HL-60 (cell line): ENCODE measurements at regions not wholly inside any gene's neighbourhood (a gene's known extent, or its start where the extent isn't known, plus 50 kb on each side); places are given as distances from the start of the nearest gene placed in this dataset.

Source experiments
- DNase-seq, 2 experiments: peaks; one replicate each; pipeline ENCODE4 v3.0.0-alpha.2; 2010 to 2020; ENCODE audit warnings: low read depth in 1 of 2, low spot score in 1 of 2
- H3K27ac ChIP-seq: fragments of 250-450 bp; sonication (Bioruptor Pico); replicated peaks from 2 replicates; pipeline ENCODE4 v1.5.1; 2020; ENCODE audit warnings: mild to moderate bottlenecking, moderate library complexity
- H3K27me3 ChIP-seq: fragments of 250-450 bp; sonication (Bioruptor Pico); 2 replicates; pipeline ENCODE4 v1.5.1; 2021; ENCODE audit warnings: mild to moderate bottlenecking, moderate library complexity; ENCODE audit not compliant: insufficient read depth, poor library complexity, severe bottlenecking
- H3K4me3 ChIP-seq: replicated peaks from 2 replicates; pipeline ENCODE4 v1.5.1; 2011; ENCODE audit warnings: mild to moderate bottlenecking, control low read depth, low read length; ENCODE audit not compliant: insufficient read depth
- GABPA ChIP-seq: IDR thresholded peaks from 2 replicates; pipeline ENCODE4 v1.6.1; 2012; ENCODE audit warnings: low read depth
- POLR2AphosphoS5 ChIP-seq: IDR thresholded peaks from 2 replicates; pipeline ENCODE4 v1.6.1; 2012; ENCODE audit warnings: low read depth
- SPI1 ChIP-seq: IDR thresholded peaks from 2 replicates; pipeline ENCODE4 v1.6.1; 2012; ENCODE audit warnings: low read depth, mild to moderate bottlenecking, borderline replicate concordance
- TF ChIP-seq, protein P1 (sequence below): IDR thresholded peaks from one replicate; pipeline ENCODE4 v1.5.1; 2011; ENCODE audit warnings: low read length, control low read depth, inconsistent platforms; ENCODE audit not compliant: insufficient read depth
- TF ChIP-seq, protein P2 (sequence below): IDR thresholded peaks from 2 replicates; pipeline ENCODE4 v1.6.1; 2012; ENCODE audit warnings: low read depth; ENCODE audit not compliant: insufficient replicate concordance

DNA sequence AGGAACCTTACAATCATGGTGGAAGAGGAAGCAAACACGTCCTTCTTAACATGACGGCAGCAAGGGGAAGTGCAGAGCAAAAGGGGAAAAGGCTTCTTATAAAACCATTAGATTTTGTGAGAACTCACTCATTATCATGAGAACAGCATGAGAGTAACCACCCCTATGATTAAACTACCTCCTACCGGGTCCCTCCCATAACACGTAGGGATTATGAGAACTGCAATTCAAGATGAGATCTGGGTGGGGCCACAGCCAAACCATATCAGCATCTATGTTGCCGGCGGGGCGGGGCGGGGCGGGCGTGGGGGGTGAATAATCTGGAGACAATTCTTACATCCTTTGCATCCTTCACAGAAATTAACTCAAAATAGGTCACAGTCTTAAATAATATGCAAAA, 58.8 kb upstream of the GFPT2 start:
- H3K4me3 ChIP-seq, result no peak overlapping the region
- no peak for TF ChIP-seq POLR2AphosphoS5
- TF ChIP-seq SPI1, result peak; percentile 42; the same call in 1 of the 2 replicates
- no peak overlapping the region for H3K27ac ChIP-seq
- DNase-seq, result no peak
- H3K27me3 ChIP-seq, result no peaks in the 10 kb centered on the region

DNA sequence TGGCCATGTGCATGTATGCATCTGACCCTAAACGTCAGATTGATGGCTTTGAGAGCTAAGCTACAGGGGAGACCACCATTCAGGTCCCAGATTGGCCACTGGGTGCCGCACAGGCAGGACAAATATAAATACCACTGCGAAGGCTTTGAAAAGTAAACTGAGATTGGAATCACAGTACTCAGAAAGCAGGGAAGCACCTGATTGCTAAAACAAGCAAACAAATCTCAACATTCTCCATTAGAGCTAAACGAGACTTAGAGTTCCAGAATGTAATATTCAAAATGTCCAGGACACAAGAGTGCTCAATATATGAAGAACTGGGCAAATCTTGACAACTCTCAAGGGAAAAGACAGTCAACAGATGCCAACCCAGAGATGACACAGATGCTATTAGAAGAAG, 61.0 kb upstream of the GFPT2 start:
- H3K4me3 ChIP-seq, result no peak overlapping the region
- DNase-seq, result no peak
- H3K27ac ChIP-seq, result no peak overlapping the region
- H3K27me3 ChIP-seq, result no peaks in the 10 kb centered on the region
- TF ChIP-seq, protein P1, sequence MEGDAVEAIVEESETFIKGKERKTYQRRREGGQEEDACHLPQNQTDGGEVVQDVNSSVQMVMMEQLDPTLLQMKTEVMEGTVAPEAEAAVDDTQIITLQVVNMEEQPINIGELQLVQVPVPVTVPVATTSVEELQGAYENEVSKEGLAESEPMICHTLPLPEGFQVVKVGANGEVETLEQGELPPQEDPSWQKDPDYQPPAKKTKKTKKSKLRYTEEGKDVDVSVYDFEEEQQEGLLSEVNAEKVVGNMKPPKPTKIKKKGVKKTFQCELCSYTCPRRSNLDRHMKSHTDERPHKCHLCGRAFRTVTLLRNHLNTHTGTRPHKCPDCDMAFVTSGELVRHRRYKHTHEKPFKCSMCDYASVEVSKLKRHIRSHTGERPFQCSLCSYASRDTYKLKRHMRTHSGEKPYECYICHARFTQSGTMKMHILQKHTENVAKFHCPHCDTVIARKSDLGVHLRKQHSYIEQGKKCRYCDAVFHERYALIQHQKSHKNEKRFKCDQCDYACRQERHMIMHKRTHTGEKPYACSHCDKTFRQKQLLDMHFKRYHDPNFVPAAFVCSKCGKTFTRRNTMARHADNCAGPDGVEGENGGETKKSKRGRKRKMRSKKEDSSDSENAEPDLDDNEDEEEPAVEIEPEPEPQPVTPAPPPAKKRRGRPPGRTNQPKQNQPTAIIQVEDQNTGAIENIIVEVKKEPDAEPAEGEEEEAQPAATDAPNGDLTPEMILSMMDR, result no peak
- TF ChIP-seq GABPA (no peak), SPI1 (no peak), POLR2AphosphoS5 (no peak)
- TF ChIP-seq, protein P2, sequence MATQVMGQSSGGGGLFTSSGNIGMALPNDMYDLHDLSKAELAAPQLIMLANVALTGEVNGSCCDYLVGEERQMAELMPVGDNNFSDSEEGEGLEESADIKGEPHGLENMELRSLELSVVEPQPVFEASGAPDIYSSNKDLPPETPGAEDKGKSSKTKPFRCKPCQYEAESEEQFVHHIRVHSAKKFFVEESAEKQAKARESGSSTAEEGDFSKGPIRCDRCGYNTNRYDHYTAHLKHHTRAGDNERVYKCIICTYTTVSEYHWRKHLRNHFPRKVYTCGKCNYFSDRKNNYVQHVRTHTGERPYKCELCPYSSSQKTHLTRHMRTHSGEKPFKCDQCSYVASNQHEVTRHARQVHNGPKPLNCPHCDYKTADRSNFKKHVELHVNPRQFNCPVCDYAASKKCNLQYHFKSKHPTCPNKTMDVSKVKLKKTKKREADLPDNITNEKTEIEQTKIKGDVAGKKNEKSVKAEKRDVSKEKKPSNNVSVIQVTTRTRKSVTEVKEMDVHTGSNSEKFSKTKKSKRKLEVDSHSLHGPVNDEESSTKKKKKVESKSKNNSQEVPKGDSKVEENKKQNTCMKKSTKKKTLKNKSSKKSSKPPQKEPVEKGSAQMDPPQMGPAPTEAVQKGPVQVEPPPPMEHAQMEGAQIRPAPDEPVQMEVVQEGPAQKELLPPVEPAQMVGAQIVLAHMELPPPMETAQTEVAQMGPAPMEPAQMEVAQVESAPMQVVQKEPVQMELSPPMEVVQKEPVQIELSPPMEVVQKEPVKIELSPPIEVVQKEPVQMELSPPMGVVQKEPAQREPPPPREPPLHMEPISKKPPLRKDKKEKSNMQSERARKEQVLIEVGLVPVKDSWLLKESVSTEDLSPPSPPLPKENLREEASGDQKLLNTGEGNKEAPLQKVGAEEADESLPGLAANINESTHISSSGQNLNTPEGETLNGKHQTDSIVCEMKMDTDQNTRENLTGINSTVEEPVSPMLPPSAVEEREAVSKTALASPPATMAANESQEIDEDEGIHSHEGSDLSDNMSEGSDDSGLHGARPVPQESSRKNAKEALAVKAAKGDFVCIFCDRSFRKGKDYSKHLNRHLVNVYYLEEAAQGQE, result no peak

DNA sequence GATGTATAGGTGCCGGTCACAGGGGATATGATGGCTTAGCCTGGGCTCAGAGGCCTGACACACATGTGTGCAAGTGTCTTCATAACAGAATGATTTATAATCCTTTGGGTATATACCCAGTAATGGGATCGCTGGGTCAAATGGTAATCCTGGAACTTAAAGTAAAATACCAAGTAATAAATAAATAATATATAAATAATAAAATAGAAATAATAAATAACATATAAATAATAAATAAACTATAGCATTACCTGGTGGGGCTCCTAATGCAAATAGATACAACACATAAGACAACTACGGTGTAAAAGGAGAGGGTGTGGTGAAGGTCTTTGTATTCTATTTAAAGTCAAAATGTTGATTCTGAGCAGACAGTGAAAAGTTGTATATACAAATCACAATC, 68.5 kb upstream of the GFPT2 start:
- Histone ChIP-seq H3K27ac (no peak overlapping the region), H3K4me3 (no peak overlapping the region), H3K27me3 (no peaks in the 10 kb centered on the region)
- no peak for DNase-seq
- TF ChIP-seq GABPA, result no peak
- TF ChIP-seq, protein P2, result no peak
- TF ChIP-seq, protein P1, result no peak

DNA sequence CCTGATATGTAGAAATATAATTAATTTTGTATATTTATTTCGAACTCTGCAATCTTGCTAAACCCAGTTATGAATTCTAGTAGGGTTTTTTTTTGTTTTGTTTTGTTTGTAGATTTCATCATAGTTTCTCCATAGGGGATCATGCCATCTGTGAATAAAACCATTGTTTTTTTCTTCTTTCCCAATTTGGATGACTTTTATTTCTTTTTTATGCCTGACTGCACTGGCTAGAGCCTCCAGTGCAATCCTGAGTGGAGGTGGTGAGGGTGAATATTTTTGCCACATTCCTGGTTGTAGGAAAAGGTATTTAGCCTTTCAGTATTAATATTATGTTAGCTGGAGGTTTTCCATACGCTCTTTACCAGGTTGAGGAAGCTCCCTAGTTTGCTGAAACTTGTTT, 70.0 kb upstream of the GFPT2 start:
- no peak for TF ChIP-seq POLR2AphosphoS5
- no peak for TF ChIP-seq GABPA
- TF ChIP-seq, protein P1, result no peak
- TF ChIP-seq SPI1, result no peak
- TF ChIP-seq, protein P2, result no peak
- no peak for DNase-seq
- Histone ChIP-seq H3K27ac (no peak overlapping the region), H3K4me3 (no peak overlapping the region), H3K27me3 (no peaks in the 10 kb centered on the region)
